ENCODE measurements at regions not wholly inside any gene's neighbourhood (a gene's known extent, or its start where the extent isn't known, plus 50 kb on each side); places are given as distances from the start of the nearest gene placed in this dataset.

DNA sequence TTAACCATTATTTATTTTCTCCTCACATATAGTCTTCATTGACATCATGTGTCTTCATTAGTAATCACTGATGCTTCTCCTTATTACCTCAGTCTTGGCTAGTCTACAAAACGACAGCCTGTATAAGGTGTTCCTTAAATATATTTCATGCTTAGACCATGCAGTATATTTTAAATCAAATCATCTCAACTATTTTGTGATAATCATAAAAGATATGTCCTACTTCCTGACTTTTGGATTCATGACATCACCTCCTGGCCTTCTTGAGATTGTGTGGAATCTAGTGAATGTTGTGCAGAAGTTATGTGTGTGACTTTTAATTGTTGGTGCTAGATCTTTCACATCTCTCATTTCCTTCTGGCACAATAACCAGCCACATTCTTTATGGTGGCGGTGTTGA is 1339.3 kb upstream of the C9orf72 start:
- no peak for DNase-seq (ENCODE audit: low read depth in 2 of 2)

DNA sequence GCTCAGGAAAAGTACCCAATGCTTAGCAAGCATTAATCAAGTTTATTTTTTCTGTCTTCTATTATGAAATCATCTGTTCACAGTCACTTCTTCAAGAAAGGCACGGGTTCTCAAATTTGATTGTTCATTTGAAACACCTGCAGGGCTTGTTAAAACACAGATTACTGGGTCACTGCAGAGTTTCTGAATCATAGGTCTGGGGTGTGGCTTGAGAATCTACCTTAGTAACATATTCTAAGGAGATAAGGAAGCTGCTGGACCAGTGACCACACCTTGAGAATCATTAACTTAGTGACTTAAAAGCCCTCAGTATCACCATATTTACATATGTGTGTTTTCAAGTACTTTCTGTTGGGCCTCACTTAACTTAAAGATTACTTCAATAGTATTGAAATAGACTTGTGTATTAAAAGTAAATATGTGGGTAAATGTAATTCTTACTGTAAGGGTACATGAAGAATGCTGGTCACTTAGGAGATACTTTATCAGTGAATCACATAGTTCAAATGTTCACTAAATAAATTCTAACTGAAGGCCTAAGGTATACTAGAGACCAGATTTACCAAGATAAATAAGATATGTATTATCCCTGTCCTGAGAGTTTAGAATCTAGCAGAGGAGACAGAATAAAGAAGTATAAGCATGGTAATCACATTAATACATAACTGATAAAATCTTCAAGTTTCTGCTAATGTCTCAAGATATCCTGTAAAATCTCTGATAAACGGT is 1342.1 kb upstream of the C9orf72 start:
- no peak for DNase-seq (ENCODE audit: low read depth in 2 of 2)

DNA sequence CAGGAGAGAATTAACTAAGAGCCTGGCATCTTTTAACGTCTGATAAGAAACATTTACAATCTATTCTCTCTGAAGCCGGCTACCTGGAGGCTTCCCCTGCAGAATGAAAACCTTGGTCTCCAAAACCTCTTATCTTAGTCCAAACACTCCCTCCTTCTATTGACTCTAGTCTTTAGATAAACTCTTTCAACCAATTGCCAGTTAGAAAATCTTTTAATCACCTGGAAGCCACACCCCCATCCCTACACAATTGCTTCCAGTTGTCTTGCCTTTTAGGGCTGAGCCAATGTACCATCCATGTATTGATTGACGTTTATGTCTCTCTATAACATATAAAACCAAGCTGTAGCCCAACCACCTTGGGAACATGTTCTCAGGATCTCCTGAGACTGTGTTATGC is 1343.1 kb upstream of the C9orf72 start:
- no peak for DNase-seq (ENCODE audit: low read depth in 2 of 2)

DNA sequence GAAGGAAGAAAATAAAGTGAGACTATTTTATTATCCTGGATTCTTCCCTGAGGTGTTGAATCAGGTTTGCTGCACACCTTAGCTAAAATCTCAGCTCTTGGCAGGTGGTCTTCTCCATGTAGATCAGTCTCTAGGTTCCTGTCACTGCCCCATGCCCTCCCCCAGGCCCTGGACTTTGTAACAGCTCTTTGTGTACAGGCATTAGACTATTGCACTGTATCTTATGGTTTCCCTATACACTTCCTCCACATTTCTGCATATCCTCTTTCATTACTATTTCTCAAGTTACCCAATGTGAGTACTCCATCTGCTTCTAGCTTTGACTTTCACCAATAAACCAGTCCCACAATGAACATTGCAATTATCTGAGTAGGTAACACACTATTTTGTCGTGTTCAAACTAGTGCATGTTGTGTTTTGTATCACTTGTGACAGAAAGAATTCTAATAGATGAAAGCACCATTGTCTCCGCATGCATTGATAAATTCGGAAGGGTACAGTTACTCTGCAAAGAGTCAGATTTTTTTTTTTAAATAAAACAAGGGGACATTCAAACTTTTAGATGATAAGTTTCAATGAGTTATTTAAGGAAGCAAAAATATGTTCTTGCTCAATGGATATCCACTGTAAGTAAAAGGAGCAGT is 1348.7 kb upstream of the C9orf72 start:
- DNase-seq (ENCODE audit: low read depth in 2 of 2): no peak

DNA sequence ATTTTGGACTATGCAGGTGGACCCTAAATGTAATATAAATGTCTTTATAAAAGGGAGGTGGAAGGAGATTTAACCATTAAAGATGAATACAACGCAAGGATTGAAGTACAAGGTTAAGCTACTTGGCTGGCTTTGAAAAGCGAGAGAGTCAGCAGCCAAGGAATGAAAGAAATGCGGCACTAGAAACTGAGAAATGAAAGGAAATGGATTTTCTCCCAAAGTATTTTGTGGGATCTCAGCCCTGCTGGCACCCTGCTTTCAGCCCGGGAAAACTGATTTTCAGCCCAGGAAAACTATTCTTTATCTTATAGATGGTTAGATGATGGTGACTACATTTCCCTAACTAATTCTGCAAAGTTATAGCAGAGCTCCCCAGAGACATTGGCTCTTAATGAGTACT is 1349.6 kb upstream of the C9orf72 start:
- no peak for DNase-seq (ENCODE audit: low read depth in 2 of 2)

DNA sequence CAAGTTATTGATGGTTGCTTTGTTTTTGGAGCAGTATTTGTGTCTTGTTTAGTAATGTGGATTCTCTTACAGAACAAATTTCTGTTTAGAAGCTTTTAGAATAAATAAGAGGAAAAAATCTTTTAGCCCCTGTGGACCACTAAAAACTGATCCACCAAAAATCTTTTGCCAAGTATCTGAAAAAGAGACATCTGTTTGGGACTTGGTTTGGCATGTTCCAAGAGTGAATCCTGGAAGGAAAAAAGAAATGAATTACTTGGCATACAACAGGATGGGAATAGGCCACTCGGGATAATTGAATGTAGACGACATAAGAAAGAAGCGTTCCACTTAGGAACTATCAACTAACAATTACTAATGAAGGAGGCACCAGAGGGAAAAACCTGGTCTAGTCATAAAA is 1350.1 kb upstream of the C9orf72 start:
- no peak for DNase-seq (ENCODE audit: low read depth in 2 of 2)

DNA sequence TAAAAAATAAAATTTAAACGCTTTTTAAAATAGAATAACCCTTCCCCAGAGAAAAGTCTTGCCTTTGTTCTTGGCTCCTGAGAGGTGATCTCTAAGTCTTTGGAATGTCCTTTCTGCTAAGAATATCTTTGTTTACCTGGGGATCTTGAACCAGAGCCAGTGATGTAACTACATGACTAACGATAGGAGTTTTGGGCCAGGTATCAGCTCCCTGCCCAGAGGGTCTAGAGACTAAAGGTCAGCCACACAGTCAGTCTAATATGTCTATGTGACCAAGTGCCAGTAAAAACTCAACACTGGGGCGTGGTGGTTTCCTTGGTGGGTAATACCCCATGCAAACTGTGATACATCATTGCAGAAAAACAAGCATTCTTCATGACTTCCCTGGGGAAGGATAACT is 1351.9 kb upstream of the C9orf72 start:
- no peak for DNase-seq (ENCODE audit: low read depth in 2 of 2)

DNA sequence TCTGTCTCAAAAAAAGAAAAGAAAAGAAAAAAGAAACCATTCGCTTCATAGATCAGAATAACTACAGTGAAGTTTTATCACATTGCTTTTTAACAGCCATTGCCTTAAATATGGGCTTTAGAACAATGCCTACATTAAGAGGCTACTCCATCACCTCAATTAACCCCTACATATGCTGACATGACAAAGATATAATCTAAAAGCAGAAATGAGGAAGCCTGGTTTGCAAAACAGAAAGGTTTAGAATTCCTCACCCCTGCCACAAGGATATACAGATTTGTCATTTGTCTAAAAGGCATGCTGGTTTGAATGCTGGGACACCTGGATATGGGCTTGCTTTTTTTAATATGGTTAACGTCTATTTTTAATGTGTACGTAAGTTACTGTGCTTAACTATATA is 1353.0 kb upstream of the C9orf72 start:
- no peak for DNase-seq (ENCODE audit: low read depth in 2 of 2)

DNA sequence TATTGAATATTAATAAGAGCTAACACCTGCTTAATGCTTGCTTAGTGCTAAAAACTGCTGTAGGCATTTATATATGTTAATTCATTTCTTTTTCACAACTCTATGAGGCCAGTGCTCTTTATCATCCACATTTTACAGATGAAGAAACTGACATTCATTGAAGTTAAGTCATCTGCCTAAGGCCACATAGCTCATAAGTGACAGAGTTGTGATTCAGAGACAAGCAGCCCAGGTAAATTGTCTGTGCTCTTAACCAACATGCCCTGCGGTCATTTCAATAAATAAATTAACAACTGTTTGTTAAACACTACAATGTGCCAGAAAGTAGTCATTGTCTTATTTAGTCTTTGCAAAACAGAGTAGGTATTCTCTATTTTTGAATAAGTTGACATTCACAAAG is 1354.4 kb upstream of the C9orf72 start:
- DNase-seq (ENCODE audit: low read depth in 2 of 2): no peak

DNA sequence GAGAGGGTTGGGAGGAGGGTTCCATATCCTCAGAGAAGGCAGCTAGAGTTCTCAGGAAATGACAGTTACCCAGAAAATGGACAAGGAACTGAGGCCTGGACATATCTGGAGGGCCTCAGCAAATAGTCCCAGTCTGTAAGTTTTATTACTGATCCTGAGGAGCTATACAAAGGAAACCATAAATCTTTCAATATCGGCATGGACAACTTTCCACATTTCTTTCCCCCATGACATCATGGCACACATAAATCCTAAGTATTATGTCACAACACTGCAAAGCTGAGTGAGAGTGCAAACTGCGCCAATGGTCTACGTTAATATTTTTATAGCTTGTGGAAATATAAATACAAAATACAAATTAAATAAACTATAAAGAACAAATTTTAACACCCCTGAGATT is 1356.2 kb upstream of the C9orf72 start:
- no peak for DNase-seq (ENCODE audit: low read depth in 2 of 2)

DNA sequence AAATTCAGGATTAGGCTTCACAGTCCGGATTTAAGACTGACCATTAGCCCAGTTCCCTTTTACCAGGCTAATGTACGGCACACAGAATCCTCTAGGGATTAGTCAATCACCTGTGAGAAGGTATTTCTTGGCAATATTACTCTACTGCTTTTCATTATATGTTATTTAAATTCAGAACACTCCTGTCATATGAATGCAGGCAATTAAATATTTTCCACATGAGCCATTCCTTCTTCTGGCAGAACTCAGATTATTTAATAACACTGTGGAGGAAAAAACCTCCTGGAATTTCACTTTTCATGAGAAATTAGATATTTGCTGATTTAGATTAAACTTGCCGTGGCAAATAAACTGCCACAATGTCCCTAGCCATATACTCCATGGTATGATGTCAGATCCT is 1357.5 kb upstream of the C9orf72 start:
- no peak for DNase-seq (ENCODE audit: low read depth in 2 of 2)

DNA sequence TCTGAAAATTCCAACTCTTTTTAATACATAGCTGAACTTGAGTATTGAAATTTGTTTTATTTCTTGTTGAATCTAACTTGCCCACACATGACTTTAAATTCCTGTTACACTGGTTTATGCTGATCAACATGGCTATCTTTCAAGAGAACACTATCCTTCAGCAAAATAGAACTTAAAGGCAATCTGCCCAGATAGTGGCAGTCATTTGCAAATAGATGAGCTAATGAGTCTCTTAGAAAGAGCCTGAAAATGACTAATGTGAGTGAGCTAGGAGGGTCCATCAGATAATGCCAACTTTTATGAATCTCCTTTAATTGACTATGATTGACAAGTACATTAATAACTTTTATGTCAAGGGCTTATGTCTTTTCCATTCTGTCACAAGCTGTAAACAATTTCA is 1360.8 kb upstream of the C9orf72 start:
- DNase-seq (ENCODE audit: low read depth in 2 of 2): no peak

DNA sequence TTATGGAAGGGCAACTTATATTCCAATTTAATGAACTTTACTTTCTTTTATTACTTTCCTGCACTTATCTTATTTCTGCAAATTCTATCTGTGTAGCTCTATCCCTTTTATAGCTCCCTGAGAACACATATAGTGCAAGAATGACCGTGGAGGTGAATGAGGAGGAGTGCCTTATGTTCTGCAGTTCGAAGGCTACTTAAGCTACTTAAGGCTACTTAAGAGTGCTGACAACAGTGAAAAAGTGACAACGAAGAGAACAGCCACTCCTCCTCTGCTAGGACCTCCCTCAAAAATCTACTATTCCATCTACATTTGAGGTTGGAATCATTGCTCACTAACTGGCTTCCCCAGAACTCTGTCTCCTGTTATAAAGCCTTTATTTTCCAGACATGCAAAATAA is 1365.7 kb upstream of the C9orf72 start:
- DNase-seq (ENCODE audit: low read depth in 2 of 2): no peak

DNA sequence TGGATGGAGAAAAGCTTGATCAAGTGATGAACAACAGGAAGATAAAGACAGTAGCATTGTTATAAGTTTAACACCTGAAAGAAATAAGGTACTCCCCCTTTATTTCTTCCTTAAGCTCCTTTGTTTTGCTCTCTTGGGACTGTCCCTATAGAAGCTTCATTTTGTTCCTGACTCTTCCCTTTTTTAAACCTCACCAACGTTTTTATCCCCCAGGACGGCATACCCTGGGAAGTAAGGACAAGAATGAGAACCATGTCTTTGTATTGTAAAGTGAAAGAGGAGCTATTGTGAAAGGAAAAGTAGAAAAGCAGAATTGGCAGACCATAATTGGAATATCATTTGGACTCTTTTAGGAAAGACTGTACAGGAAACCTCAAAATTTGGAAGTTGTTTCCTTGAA is 1368.6 kb upstream of the C9orf72 start:
- no peak for DNase-seq (ENCODE audit: low read depth in 2 of 2)

DNA sequence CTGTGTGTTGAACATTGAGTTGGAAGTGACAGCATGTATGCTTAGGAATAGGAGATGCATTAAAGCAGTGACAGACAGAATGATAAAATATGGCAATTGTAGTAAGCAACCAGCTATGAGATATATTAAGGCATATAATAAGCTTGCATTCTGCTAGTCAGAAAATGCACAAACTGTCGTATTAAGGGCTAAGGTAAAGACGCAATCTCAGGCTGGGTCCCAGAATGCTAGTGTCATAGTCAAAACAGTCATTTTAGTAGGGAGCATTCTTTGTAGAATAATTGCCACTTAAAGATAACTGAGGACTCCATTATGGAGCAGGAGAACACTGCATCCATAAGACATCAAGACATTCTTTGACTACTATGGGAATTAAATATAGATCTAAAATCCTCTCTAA is 1369.7 kb upstream of the C9orf72 start:
- DNase-seq (ENCODE audit: low read depth in 2 of 2): no peak

DNA sequence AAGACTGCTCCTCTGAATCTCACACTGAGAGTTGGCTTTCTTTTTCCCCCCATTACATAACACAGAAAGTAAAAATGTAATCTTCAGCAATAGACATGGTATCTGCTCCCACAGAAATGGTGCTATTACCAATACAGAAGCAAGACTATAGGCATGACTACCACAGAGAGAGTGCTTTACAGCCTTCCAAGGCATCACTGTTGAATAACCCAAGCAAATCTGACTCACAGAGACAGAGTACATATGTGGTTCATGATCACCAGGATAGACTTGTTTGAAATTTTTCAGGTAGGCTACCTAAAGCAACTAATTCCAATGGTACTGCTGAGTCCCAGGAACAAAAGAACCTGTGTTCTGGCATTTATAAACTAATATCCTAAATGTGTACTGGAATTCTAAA is 1373.4 kb upstream of the C9orf72 start:
- no peak for DNase-seq (ENCODE audit: low read depth in 2 of 2)

DNA sequence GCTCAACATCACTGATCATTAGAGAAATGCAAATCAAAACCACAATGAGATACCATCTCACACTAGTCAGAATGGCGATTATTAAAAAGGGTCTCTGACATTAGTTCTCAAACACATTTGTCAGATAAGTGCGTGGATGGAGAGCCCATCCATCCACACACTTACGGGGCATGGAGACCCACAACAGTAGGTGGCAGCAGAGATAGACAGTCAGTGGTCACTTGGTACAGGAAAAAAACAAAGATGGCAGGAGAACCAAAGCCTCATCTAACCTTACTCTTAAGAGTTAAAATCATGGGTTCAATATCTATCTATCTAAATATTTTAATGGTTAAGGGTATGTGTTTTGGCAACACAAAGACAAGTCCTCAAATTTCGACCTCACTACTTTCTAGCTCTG is 1378.7 kb upstream of the C9orf72 start:
- DNase-seq (ENCODE audit: low read depth in 2 of 2): no peak

DNA sequence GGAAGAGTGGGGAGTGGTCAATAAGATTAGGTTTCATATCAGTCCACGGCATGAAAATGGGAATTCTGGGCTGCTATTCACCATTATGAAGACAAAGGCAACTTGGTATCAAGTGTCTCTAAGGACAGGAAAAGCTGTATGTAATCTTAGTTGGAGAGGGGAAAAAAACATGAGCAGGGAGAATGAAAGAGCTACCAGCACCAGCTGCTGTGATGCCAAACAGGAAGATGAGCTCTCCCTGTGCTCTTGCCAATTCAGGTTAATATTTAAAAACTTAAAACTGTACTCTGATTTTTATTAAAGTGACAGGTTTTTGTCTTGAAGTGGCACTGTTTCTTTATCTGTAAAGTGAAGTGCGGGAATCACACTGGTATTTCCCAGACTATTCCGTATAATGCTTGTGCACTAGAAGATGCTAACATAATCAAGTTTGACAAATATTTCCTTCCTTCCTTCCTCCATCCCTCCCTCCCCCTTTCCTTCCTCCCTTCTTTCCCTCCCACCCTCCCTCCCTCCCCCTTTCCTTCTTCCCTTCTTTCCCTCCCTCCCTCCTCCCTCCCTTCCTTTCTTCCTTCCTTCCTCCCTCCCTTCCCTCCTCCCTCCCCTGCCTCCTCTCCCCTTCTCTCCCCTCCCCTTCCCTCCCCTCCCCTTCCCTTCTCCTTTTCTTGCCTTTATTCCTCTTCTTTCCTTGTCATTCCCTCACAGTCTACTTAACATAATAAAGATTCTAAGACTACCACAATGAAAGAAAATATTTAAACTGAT is 1383.0 kb upstream of the C9orf72 start:
- DNase-seq (ENCODE audit: low read depth in 2 of 2): no peak

DNA sequence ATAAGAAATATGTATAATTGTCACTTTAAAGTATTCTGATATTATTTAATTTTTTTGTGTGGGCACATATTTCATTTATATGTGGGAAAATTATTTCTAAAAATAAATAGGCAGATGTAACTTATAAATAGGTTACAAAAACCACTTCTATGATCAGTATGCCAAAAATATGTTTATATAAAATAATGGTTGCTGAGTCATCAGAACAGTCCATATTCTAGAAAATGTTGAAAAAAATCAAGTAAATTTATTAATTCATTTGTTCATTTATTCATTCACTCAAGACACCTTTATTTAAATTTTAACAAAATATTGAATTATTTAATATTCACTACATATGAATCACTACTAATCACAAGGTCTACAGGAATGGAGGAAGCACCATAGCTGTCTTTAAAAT is 1387.3 kb upstream of the C9orf72 start:
- no peak for DNase-seq (ENCODE audit: low read depth in 2 of 2)

DNA sequence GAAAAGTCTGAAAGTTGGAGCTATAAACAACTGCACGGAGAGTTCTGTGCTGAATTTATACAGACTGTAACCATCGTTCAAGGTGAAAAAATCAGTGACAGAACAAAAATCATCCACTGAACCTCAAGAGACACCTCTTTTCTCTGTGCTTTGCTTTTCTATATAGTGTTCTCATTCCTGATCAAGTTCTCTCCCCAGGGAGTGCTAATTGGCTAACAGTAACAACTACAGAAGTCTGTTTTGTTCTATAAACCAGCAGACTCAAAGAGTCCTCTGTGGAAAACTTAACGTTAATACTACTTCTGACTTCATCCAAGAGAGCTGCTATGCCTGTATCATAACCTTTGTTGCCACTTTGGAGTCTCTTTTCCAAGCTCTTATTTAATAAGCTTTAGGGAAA is 1388.3 kb upstream of the C9orf72 start:
- no peak for DNase-seq (ENCODE audit: low read depth in 2 of 2)

DNA sequence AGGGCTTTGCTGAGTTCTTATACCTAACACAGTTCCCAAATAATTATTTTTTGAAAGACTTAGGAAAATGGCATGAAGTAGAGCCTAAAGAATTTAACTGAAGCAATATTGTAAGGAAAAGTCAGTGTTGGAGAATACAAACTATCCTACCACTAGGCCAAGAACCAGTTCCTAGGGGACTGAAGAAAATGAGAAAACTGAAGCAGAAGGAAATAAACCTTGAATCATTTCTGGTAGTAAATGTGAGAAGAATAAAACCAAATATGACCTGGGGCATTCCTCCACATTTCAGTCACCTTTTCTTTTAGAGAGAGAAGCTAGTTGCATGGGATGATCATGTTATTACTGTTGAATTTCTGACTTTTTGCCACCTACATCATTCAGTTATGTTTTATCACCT is 1393.9 kb upstream of the C9orf72 start:
- no peak for DNase-seq (ENCODE audit: low read depth in 2 of 2)

DNA sequence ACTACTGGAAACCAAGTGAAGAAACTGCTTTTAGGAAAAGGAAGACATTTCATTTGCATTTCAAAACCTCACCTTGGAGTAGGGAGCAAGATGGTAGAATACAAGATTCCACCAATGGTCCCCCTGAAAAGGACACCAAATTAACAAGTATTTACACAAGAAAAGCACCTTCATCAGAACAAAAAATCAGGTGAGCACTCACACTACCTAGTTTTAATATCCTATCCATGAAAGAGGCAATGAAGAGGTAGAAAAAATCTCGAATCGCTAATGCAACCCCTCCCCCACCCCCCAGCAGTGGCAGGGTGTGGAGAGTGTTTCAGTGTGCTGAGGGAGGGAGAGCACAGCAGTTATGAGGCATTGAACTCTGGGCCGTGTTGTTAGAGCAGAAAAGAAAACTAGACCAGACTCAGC is 1397.0 kb upstream of the C9orf72 start:
- no peak for DNase-seq (ENCODE audit: low read depth in 2 of 2)

DNA sequence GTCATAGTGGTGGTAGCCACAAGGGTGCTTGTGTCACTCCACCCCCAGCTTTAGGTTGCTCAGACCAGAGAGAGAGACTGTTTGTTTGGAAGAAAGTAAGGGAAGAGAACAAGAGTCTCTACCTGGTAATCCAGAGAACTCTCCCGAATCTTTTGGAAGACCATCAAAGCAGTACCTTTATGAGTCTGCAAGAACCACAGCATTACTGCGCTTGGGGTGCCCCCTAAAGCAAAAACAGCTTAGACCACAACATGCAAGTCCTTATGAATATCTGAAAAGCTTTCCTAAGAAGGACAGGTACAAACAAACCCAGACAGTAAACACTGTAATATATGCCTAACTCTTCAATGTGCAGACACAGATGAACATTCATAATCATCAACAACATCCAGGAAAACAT is 1398.6 kb upstream of the C9orf72 start:
- DNase-seq (ENCODE audit: low read depth in 2 of 2): no peak

All from stimulated activated CD4-positive, alpha-beta T cell treated with anti-CD3 and anti-CD28 coated beads, Interleukin-15, amount 100 ng/mL, for 48 hours (primary cell).